ENCODE measurements at regions not wholly inside any gene's neighbourhood (a gene's known extent, or its start where the extent isn't known, plus 50 kb on each side); places are given as distances from the start of the nearest gene placed in this dataset.

GRCh38 chr2:173648816-173649215 is 294.1 kb downstream of the CDCA7 start:
- Histone ChIP-seq H3K9me3 (ENCODE audit: low read depth) (no peaks in the 10 kb centered on the region), H3K27me3 (no peaks in the 10 kb centered on the region), H3K36me3 (no peaks in the 10 kb centered on the region), H3K4me3 (no peak overlapping the region), H3K27ac (no peak overlapping the region), H3K4me1 (ENCODE audit: low read depth) (peaks cover 19% of the 10 kb centered on the region)
- TF ChIP-seq CTCF (IDR thresholded peaks at IDR 0.05; ENCODE audit: low read depth, low read length): no peak
- no peak for DNase-seq (ENCODE audit: low read depth in 1 of 2, low spot score in 1 of 2)

DNA sequence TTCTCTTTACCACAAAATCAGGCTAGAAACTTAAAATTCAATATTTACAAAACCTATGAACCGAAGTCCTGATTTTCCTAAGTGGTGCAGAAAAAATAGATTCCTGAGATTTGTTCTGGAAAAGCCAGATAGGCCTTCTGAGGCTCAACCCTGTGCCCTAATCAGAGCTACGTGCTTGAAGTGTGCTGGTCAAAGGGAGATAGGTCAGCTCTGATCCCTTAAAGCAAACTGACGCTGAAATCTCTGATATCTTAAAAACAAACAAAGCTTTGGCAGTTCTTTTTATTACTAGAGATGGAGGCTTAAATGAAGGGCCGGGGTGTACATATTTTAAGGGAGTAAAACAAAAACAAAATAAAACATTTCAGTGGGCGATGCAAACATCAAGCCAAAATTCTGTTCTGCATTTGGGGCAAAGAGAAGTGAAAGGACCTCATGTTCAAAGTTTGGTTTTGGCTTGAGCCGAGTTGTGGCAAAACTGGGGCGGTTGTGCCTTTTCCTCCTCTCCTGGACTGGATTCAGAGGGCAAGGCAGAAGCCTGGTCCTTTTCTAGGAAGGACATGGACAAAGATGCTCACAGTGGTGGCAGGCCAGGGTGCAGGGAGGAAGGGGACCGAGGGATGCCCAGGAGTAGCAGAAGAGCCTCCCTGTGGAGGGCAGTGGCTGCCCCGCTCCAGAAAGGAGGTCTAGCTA is 295.0 kb downstream of the CDCA7 start:
- Histone ChIP-seq H3K27ac (no peak overlapping the region), H3K27me3 (no peaks in the 10 kb centered on the region), H3K9me3 (ENCODE audit: low read depth) (no peaks in the 10 kb centered on the region), H3K4me1 (ENCODE audit: low read depth) (peaks cover 19% of the 10 kb centered on the region), H3K4me3 (no peak overlapping the region), H3K36me3 (no peaks in the 10 kb centered on the region)
- TF ChIP-seq CTCF (IDR thresholded peaks at IDR 0.05; ENCODE audit: low read depth, low read length): no peak
- peak in 1 of 2 donors; percentile 34 for DNase-seq (ENCODE audit: low read depth in 1 of 2, low spot score in 1 of 2)

GRCh38 chr2:173651891-173652290 is 297.2 kb downstream of the CDCA7 start:
- Histone ChIP-seq H3K9me3 (ENCODE audit: low read depth) (no peaks in the 10 kb centered on the region), H3K4me1 (ENCODE audit: low read depth) (peaks cover 19% of the 10 kb centered on the region), H3K27ac (no peak overlapping the region), H3K36me3 (no peaks in the 10 kb centered on the region), H3K27me3 (no peaks in the 10 kb centered on the region), H3K4me3 (no peak overlapping the region)
- no peak for DNase-seq (ENCODE audit: low read depth in 1 of 2, low spot score in 1 of 2)
- no peak for TF ChIP-seq CTCF (IDR thresholded peaks at IDR 0.05; ENCODE audit: low read depth, low read length)

GRCh38 chr2:173652311-173652710 is 297.6 kb downstream of the CDCA7 start:
- H3K27me3 ChIP-seq: no peaks in the 10 kb centered on the region
- H3K4me1 ChIP-seq (ENCODE audit: low read depth): peaks cover 19% of the 10 kb centered on the region
- no peak for TF ChIP-seq CTCF (IDR thresholded peaks at IDR 0.05; ENCODE audit: low read depth, low read length)
- H3K4me3 ChIP-seq: no peak overlapping the region
- H3K27ac ChIP-seq: no peak overlapping the region
- peak in 1 of 2 donors; percentile 91 for DNase-seq (ENCODE audit: low read depth in 1 of 2, low spot score in 1 of 2)
- no peaks in the 10 kb centered on the region for H3K9me3 ChIP-seq (ENCODE audit: low read depth)
- H3K36me3 ChIP-seq: no peaks in the 10 kb centered on the region

DNA sequence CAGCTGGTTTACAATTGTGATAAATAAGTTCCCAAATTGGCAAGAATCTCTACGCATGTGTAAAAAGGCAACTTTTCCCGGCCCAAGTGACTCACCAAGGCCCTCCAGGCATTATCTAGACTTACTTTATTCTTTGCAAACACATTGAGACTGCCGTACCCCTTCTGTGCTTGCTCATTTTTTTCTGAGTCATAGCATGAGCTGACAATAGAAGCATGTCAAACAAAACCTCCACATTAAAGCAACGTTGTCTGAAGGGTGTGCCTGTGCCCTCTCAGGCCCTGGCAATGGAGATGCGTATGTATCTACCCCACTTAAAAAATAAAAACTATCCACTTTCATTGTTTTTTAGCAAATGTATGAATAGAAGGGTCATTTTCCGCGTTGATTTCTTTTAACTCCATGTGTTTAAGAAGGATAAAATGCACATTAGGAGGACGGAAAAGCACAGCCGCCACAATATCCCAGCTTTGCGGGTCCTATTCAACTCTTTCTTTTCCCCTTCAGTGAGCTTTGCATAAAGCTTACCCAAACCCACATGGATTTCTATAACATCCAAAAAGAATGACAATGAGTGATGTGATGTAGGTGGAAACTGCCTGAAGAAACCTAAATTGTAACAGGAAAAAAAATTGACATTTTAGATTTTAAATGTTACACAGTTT is 298.2 kb downstream of the CDCA7 start:
- peak in 1 of 2 donors; percentile 91 for DNase-seq (ENCODE audit: low read depth in 1 of 2, low spot score in 1 of 2)
- H3K9me3 ChIP-seq (ENCODE audit: low read depth): no peaks in the 10 kb centered on the region
- TF ChIP-seq CTCF (IDR thresholded peaks at IDR 0.05; ENCODE audit: low read depth, low read length): no peak
- no peak overlapping the region for H3K4me3 ChIP-seq
- no peaks in the 10 kb centered on the region for H3K27me3 ChIP-seq
- H3K4me1 ChIP-seq (ENCODE audit: low read depth): peaks cover 13% of the 10 kb centered on the region
- no peak overlapping the region for H3K27ac ChIP-seq
- no peaks in the 10 kb centered on the region for H3K36me3 ChIP-seq

Data from cardiac muscle cell (in vitro differentiated cells and primary cell).